ENCODE measurements at regions not wholly inside any gene's neighbourhood (a gene's known extent, or its start where the extent isn't known, plus 50 kb on each side); places are given as distances from the start of the nearest gene placed in this dataset.

- Histone ChIP-seq H3K27me3 (ENCODE audit: insufficient read depth, poor library complexity, severe bottlenecking) (no peaks in the 10 kb centered on the region), H3K27ac (replicated peaks) (no peak overlapping the region), H3K4me3 (replicated peaks; ENCODE audit: insufficient read depth, low read length) (no peak overlapping the region)
- no peak for DNase-seq (ENCODE audit: low read depth in 1 of 2, low spot score in 1 of 2)
- no peak for TF ChIP-seq REST (IDR thresholded peaks at IDR 0.05; ENCODE audit: insufficient replicate concordance, low read depth)
- no peak for TF ChIP-seq POLR2AphosphoS5 (IDR thresholded peaks at IDR 0.05; ENCODE audit: low read depth)
- TF ChIP-seq, protein P1, sequence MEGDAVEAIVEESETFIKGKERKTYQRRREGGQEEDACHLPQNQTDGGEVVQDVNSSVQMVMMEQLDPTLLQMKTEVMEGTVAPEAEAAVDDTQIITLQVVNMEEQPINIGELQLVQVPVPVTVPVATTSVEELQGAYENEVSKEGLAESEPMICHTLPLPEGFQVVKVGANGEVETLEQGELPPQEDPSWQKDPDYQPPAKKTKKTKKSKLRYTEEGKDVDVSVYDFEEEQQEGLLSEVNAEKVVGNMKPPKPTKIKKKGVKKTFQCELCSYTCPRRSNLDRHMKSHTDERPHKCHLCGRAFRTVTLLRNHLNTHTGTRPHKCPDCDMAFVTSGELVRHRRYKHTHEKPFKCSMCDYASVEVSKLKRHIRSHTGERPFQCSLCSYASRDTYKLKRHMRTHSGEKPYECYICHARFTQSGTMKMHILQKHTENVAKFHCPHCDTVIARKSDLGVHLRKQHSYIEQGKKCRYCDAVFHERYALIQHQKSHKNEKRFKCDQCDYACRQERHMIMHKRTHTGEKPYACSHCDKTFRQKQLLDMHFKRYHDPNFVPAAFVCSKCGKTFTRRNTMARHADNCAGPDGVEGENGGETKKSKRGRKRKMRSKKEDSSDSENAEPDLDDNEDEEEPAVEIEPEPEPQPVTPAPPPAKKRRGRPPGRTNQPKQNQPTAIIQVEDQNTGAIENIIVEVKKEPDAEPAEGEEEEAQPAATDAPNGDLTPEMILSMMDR (IDR thresholded peaks at IDR 0.05; ENCODE audit: insufficient read depth, low read length), result no peak
- no peak for TF ChIP-seq GABPA (IDR thresholded peaks at IDR 0.05; ENCODE audit: low read depth)
- no peak for TF ChIP-seq SPI1 (IDR thresholded peaks at IDR 0.05; ENCODE audit: borderline replicate concordance, low read depth)
These were observed 796.5 kb upstream of the SLIT2 start for GRCh38 chr4:19455196-19455595.

DNA sequence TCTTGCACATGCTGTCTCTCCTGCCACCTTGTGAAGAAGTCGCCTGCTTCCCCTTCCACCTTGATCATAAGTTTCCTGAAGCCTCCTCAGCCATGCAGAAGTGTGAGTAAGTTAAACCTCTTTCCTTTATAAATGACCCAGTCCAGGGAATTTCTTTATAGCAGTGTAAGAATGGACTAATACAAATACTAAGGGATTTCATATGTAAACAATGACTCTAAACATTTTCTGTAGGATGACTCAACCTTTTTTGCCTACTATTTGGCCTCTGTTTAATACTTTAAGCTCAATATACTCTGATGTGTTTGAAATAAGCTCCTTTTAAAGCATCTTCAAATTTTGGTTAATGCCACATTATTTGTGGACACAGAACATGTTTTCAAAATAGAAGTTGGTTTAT lies 813.5 kb upstream of the SLIT2 start:
- H3K27me3 ChIP-seq (ENCODE audit: insufficient read depth, poor library complexity, severe bottlenecking), result no peaks in the 10 kb centered on the region
- no peak overlapping the region for H3K27ac ChIP-seq (replicated peaks)
- DNase-seq (ENCODE audit: low read depth in 1 of 2, low spot score in 1 of 2), result no peak
- no peak for TF ChIP-seq REST (IDR thresholded peaks at IDR 0.05; ENCODE audit: insufficient replicate concordance, low read depth)
- no peak for TF ChIP-seq GABPA (IDR thresholded peaks at IDR 0.05; ENCODE audit: low read depth)
- TF ChIP-seq, protein P1 (IDR thresholded peaks at IDR 0.05; ENCODE audit: insufficient read depth, low read length), result no peak
- no peak for TF ChIP-seq SPI1 (IDR thresholded peaks at IDR 0.05; ENCODE audit: borderline replicate concordance, low read depth)
- no peak for TF ChIP-seq POLR2AphosphoS5 (IDR thresholded peaks at IDR 0.05; ENCODE audit: low read depth)
- no peak overlapping the region for H3K4me3 ChIP-seq (replicated peaks; ENCODE audit: insufficient read depth, low read length)

- Histone ChIP-seq H3K27ac (replicated peaks) (no peak overlapping the region), H3K27me3 (ENCODE audit: insufficient read depth, poor library complexity, severe bottlenecking) (no peaks in the 10 kb centered on the region), H3K4me3 (replicated peaks; ENCODE audit: insufficient read depth, low read length) (no peak overlapping the region)
- DNase-seq (ENCODE audit: low read depth in 1 of 2, low spot score in 1 of 2), result no peak
- no peak for TF ChIP-seq GABPA (IDR thresholded peaks at IDR 0.05; ENCODE audit: low read depth)
- TF ChIP-seq POLR2AphosphoS5 (IDR thresholded peaks at IDR 0.05; ENCODE audit: low read depth), result no peak
These were observed 814.7 kb upstream of the SLIT2 start for GRCh38 chr4:19437008-19437407.

DNA sequence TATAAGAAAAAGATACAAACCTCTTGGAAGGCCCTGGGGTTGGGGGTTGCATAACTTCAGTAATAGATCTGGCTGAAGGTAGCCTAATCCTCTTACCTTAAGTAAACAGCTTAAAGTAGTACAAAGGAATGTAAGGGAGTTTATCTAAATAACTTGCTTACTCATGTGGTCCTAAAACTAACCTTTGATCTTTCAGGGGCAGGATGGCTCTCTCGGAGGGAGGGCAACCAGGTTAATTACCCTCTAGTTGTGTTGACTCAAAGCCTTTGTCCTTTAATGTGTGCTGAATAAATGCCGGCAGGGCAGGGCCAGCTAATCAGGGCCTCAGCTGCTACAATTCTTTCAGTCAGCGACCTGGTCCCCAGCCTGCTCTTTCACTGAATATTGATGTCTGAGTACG lies 822.0 kb upstream of the SLIT2 start:
- DNase-seq (ENCODE audit: low read depth in 1 of 2, low spot score in 1 of 2), result no peak
- Histone ChIP-seq H3K27ac (replicated peaks) (no peak overlapping the region), H3K27me3 (ENCODE audit: insufficient read depth, poor library complexity, severe bottlenecking) (no peaks in the 10 kb centered on the region), H3K4me3 (replicated peaks; ENCODE audit: insufficient read depth, low read length) (no peak overlapping the region)
- TF ChIP-seq, protein P1 (IDR thresholded peaks at IDR 0.05; ENCODE audit: insufficient read depth, low read length), result no peak
- no peak for TF ChIP-seq POLR2AphosphoS5 (IDR thresholded peaks at IDR 0.05; ENCODE audit: low read depth)
- TF ChIP-seq REST (IDR thresholded peaks at IDR 0.05; ENCODE audit: insufficient replicate concordance, low read depth), result no peak
- TF ChIP-seq GABPA (IDR thresholded peaks at IDR 0.05; ENCODE audit: low read depth), result no peak
- no peak for TF ChIP-seq SPI1 (IDR thresholded peaks at IDR 0.05; ENCODE audit: borderline replicate concordance, low read depth)

Measured in HL-60 (cell line).